Bronchial epithelial cell (primary cell): ENCODE measurements at regions not wholly inside any gene's neighbourhood (a gene's known extent, or its start where the extent isn't known, plus 50 kb on each side); places are given as distances from the start of the nearest gene placed in this dataset.

Source experiments
- DNase-seq: peaks from one replicate; pipeline ENCODE4 v3.0.0-alpha.2; 2010; ENCODE audit warnings: low read depth
- FAIRE-seq: peaks from 2 replicates; lab custom pipeline; 2011; peaks lifted over from hg19 to GRCh38; lab: Jason Lieb, UNC
- H3K27me3 ChIP-seq: 2 replicates; pipeline ENCODE4 v1.5.1; 2011; ENCODE audit warnings: low read length; ENCODE audit not compliant: control insufficient read depth, insufficient read depth
- H3K36me3 ChIP-seq: 2 replicates; pipeline ENCODE4 v1.5.1; 2011; ENCODE audit warnings: low read length; ENCODE audit not compliant: control insufficient read depth, insufficient read depth
- H3K4me3 ChIP-seq: 2 replicates; pipeline ENCODE4 v1.5.1; 2011; ENCODE audit warnings: mild to moderate bottlenecking, low read depth, low read length, control low read depth
- CTCF ChIP-seq: IDR thresholded peaks from 2 replicates; pipeline ENCODE4 v1.5.1; 2011; ENCODE audit warnings: mild to moderate bottlenecking, moderate library complexity, low read length, control low read depth, inconsistent platforms; ENCODE audit not compliant: insufficient read depth, severe bottlenecking

DNA sequence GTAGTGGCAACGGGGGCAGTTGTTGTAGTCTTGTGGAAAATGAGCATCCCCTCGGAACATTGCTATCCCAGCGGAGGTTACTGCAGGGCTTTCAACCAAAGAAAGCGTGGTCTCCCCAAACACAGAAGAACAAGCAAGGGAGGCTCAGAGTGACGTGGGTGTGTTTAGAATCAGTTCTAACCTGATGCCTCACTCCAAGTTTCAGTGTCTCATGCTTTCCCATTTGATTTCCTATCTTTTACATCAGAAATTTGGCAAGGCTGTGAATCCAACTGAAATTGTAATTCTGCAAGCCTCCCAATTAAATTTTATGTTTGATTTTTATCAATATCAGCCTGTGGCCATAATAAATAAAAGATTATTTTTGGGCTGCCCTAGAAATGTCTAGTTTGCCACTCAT, 156.1 kb upstream of the LNX1 start:
- FAIRE-seq (no peak), DNase-seq (no peak)
- Histone ChIP-seq H3K4me3 (no peak overlapping the region), H3K36me3 (no peaks in the 10 kb centered on the region), H3K27me3 (peaks cover 5% of the 10 kb centered on the region)
- no peak for TF ChIP-seq CTCF

DNA sequence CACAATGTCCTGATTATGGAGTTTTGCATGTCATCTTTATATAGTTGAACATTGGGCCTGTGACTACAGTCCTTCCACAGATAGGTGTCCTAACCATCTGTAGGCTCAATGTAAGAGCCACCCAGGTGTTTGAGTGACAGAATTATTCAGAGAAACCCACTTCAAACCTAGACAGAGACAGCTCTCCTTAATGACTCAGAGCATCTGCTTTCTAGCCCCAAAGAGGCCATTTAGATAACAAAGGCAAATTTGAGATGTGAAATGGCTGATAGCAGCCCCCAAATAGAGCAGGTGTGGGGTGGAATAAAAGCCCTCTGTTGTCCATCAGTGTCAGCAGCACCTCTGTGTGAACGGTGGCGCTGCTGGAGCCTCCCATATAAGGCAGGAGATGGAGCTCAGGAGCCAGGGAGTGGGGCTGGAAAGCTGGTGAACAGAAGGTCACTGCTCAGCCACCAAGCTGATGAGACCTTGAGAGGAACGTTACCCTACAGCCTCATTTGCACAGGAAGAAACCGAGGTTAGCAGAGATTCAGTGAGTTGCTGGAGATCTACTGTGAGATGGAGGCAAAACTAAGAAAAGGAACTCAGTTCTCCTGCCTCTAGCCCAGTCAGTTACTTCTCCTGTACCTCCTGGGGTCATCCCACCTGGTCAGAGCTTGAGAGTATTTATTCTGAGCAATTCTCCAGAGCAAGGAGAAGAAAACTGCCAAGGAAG, 153.3 kb upstream of the LNX1 start:
- DNase-seq (no peak), FAIRE-seq (no peak)
- H3K27me3 ChIP-seq = peaks cover 5% of the 10 kb centered on the region
- H3K36me3 ChIP-seq = no peaks in the 10 kb centered on the region
- no peak for TF ChIP-seq CTCF
- H3K4me3 ChIP-seq = no peak overlapping the region

GRCh38 chr4:53734584-53735353, 143.5 kb upstream of the LNX1 start:
- Histone ChIP-seq H3K4me3 (no peak overlapping the region), H3K36me3 (no peaks in the 10 kb centered on the region), H3K27me3 (no peaks in the 10 kb centered on the region)
- TF ChIP-seq CTCF = no peak
- FAIRE-seq (no peak), DNase-seq (peak; percentile 43)

DNA sequence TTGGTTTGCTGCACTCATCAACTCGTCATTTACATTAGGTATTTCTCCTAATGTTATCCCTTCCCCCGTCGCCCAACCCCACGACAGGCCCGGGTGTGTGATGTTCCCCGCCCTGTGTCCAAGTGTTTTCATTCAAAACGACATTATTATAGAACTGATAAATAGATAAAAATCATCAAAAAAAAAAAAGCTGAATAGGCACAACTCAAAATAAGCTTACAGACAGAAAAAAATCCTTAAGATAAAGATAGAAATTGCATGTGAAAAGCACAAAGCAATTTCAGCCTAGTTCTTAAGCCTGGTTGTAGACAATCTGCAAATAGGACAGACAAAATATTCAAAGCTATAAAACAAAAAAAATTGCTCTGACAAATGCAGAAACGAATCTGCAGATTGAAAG, 142.9 kb upstream of the LNX1 start:
- no peak overlapping the region for H3K4me3 ChIP-seq
- H3K36me3 ChIP-seq = no peaks in the 10 kb centered on the region
- H3K27me3 ChIP-seq = no peaks in the 10 kb centered on the region
- no peak for TF ChIP-seq CTCF
- FAIRE-seq (no peak), DNase-seq (no peak)

DNA sequence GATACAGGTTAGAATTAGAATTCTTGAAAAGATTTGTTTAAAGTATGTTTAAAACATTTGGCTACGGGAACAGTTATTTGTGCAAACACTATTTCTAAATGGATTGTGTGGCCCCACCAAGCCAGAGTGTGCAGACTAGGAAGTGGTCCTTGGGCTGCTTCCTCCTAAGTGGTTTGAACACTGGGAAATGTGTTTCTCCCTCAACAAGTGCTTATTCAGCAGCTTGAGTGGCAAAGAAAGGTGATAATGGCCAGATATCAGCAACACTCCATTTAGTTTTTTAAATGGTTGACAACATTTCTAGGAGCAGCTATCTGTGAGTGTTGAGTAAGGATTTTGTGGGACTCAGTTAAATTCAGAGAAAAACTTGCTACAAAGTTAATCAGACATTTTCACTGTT, 141.4 kb upstream of the LNX1 start:
- FAIRE-seq = no peak
- H3K27me3 ChIP-seq = no peaks in the 10 kb centered on the region

More for the DNA sequence above, 141.4 kb upstream of the LNX1 start:
- no peak for TF ChIP-seq CTCF
- no peak for DNase-seq
- H3K36me3 ChIP-seq = no peaks in the 10 kb centered on the region
- H3K4me3 ChIP-seq = no peak overlapping the region
